A673 (cell line): ENCODE measurements at regions not wholly inside any gene's neighbourhood (a gene's known extent, or its start where the extent isn't known, plus 50 kb on each side); places are given as distances from the start of the nearest gene placed in this dataset.

Experiments used
- EZH2 ChIP-seq: fragments of 200-600 bp; sonication (generic); IDR thresholded peaks from 2 replicates; pipeline ENCODE4 v1.6.1; 2017; ENCODE audit warnings: borderline replicate concordance, low read depth, mild to moderate bottlenecking, mixed read lengths, antibody characterized with exemption, low read length; ENCODE audit not compliant: poor library complexity, severe bottlenecking
- TF ChIP-seq, protein P1 (sequence below): fragments of 300-800, 200-600 bp; sonication (generic); conservative IDR thresholded peaks from 2 replicates; pipeline ENCODE4 v1.5.1; 2017; ENCODE audit warnings: low read depth, mild to moderate bottlenecking, antibody characterized with exemption, low read length, moderate library complexity, mixed read lengths

- TF ChIP-seq, protein P1, sequence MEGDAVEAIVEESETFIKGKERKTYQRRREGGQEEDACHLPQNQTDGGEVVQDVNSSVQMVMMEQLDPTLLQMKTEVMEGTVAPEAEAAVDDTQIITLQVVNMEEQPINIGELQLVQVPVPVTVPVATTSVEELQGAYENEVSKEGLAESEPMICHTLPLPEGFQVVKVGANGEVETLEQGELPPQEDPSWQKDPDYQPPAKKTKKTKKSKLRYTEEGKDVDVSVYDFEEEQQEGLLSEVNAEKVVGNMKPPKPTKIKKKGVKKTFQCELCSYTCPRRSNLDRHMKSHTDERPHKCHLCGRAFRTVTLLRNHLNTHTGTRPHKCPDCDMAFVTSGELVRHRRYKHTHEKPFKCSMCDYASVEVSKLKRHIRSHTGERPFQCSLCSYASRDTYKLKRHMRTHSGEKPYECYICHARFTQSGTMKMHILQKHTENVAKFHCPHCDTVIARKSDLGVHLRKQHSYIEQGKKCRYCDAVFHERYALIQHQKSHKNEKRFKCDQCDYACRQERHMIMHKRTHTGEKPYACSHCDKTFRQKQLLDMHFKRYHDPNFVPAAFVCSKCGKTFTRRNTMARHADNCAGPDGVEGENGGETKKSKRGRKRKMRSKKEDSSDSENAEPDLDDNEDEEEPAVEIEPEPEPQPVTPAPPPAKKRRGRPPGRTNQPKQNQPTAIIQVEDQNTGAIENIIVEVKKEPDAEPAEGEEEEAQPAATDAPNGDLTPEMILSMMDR = no peak
- TF ChIP-seq EZH2 = no peak
Measured at GRCh38 chr3:159139326-159139725, 337.5 kb downstream of the MFSD1 start.
